ENCODE measurements at regions not wholly inside any gene's neighbourhood (a gene's known extent, or its start where the extent isn't known, plus 50 kb on each side); places are given as distances from the start of the nearest gene placed in this dataset.

- H3T11ph ChIP-seq (ENCODE audit: low read length): no peak overlapping the region
- H3K23me2 ChIP-seq (ENCODE audit: insufficient read length, low read depth, low read length, poor library complexity, severe bottlenecking): no peaks in the 10 kb centered on the region
- no peaks in the 10 kb centered on the region for H3K79me1 ChIP-seq (ENCODE audit: insufficient read depth, low read depth, low read length, poor library complexity, severe bottlenecking)
- no peak overlapping the region for H4K91ac ChIP-seq (ENCODE audit: insufficient read length, low read depth, low read length)
- H3K4me1 ChIP-seq (ENCODE audit: insufficient read depth, low read length): no peaks in the 10 kb centered on the region
- no peak overlapping the region for H3K9ac ChIP-seq (ENCODE audit: extremely low read depth, insufficient read length, low read length)
- H2BK15ac ChIP-seq (ENCODE audit: low read depth, low read length): no peak overlapping the region
- TF ChIP-seq, protein P1, sequence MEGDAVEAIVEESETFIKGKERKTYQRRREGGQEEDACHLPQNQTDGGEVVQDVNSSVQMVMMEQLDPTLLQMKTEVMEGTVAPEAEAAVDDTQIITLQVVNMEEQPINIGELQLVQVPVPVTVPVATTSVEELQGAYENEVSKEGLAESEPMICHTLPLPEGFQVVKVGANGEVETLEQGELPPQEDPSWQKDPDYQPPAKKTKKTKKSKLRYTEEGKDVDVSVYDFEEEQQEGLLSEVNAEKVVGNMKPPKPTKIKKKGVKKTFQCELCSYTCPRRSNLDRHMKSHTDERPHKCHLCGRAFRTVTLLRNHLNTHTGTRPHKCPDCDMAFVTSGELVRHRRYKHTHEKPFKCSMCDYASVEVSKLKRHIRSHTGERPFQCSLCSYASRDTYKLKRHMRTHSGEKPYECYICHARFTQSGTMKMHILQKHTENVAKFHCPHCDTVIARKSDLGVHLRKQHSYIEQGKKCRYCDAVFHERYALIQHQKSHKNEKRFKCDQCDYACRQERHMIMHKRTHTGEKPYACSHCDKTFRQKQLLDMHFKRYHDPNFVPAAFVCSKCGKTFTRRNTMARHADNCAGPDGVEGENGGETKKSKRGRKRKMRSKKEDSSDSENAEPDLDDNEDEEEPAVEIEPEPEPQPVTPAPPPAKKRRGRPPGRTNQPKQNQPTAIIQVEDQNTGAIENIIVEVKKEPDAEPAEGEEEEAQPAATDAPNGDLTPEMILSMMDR (conservative IDR thresholded peaks at IDR 0.05): no peak
- no peak overlapping the region for H2BK12ac ChIP-seq (ENCODE audit: insufficient read length, low read depth, low read length)
- H3K79me2 ChIP-seq (ENCODE audit: insufficient read depth, low read length): no peaks in the 10 kb centered on the region
- no peaks in the 10 kb centered on the region for H3K27me3 ChIP-seq (ENCODE audit: insufficient read depth, low read length)
- H3K27ac ChIP-seq (ENCODE audit: insufficient read length, low read depth, low read length): no peak overlapping the region
- no peak overlapping the region for H4K5ac ChIP-seq (ENCODE audit: insufficient read length, low read depth, low read length)
- no peak overlapping the region for H3K27ac Mint-ChIP-seq
- no peak overlapping the region for H2AFZ ChIP-seq (ENCODE audit: low read length)
- no peak for DNase-seq
- H3K18ac ChIP-seq (ENCODE audit: insufficient read length, low read depth, low read length): no peak overlapping the region
- no peaks in the 10 kb centered on the region for H3K9me3 ChIP-seq (ENCODE audit: control insufficient read depth, low read depth, low read length)
- no peak overlapping the region for H4K8ac ChIP-seq (replicated peaks; ENCODE audit: insufficient read length, low read depth, low read length)
- H2BK5ac ChIP-seq (ENCODE audit: insufficient read length, low read length): no peak overlapping the region
- no CpG with 5 or more reads among the region's 4 CpGs for WGBS (ENCODE audit: extremely low coverage, insufficient read length, low lambda C conversion rate)
- H2BK120ac ChIP-seq (ENCODE audit: low read depth, low read length, poor library complexity, severe bottlenecking): no peak overlapping the region
- no peak overlapping the region for H2BK20ac ChIP-seq (ENCODE audit: low read depth, low read length, poor library complexity, severe bottlenecking)
- H3K4me1 Mint-ChIP-seq: peaks cover 11 to 22% of the 10 kb centered on the region in 2 experiments; a peak in 3 of 4 replicates
- H3K14ac ChIP-seq (ENCODE audit: insufficient read depth, low read length): no peak overlapping the region
- H3K4me2 ChIP-seq (ENCODE audit: insufficient read depth, insufficient read length, low read length): no peak overlapping the region
- no peaks in the 10 kb centered on the region for H3K9me3 Mint-ChIP-seq
- H3K4me3 Mint-ChIP-seq: no peak overlapping the region
- H4K20me1 ChIP-seq (ENCODE audit: control insufficient read depth, insufficient read depth, insufficient read length): no peaks in the 10 kb centered on the region
- no peak overlapping the region for H2AK5ac ChIP-seq (ENCODE audit: insufficient read length, low read length)
- H3K56ac ChIP-seq (ENCODE audit: insufficient read length, low read depth, low read length): no peak overlapping the region
- no peaks in the 10 kb centered on the region for H3K27me3 Mint-ChIP-seq (ENCODE audit: low read depth)
- no peaks in the 10 kb centered on the region; a peak in 1 of 7 replicates for H3K36me3 Mint-ChIP-seq (ENCODE audit: insufficient read depth in 1 of 3, low read depth in 3 of 3)
- no peak overlapping the region for H3K4ac ChIP-seq (ENCODE audit: low read depth, low read length)
- H3K23ac ChIP-seq (ENCODE audit: insufficient read length, low read depth, low read length): no peak overlapping the region
These were observed 150.3 kb downstream of the PTGER3 start for GRCh38 chr1:70897273-70897672.

Measured in H9 (cell line).